Renal cortex interstitium (tissue), 11 donors: ENCODE measurements at regions not wholly inside any gene's neighbourhood (a gene's known extent, or its start where the extent isn't known, plus 50 kb on each side); places are given as distances from the start of the nearest gene placed in this dataset.

Source experiments
- DNase-seq, 11 donors: peaks; one replicate each; pipeline ENCODE4 v3.0.0-alpha.2; 2013; ENCODE audit warnings: low read depth in 9 of 11, low spot score in 4 of 11; ENCODE audit errors: extremely low read depth in 1 of 11

DNA sequence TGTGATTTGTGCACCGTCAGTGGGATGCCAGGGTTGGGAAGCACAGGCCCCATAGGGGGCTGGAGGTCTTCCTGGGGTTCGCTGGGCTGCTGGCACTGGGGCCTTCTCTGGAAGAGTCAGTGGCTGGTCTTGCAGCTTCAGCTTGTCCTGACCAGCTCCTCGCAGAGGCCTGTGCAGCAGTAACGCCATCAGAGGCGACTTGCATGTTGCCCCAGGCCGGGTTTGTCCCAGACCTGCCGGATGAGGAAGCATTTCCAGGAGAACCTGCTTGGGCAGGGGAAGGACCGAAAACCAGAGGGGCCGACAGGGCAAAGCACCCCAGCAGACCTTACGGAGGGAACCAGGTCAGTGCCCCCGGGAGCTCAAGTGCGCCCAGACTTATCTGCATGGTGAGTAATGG lies 54.7 kb upstream of the IRX2 start:
- DNase-seq: no peak

DNA sequence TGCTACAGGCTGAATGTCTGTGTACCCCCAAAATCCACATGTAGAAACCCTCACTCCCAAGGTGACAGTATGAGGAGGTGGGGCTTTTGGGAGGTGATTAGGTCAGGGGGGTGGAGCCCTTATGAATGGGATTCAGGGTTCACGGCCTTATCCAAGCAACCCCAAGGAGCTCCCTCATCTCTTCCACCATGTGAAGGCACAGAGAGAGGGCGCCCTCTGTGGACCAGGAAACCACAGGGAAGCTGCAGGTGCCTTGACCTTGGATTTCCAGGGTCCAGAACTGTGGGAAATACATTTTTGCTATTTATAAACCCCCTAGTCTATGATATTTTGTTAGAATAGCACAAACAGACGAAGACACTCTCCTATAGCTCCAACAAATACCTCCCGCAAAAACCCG lies 53.6 kb upstream of the IRX2 start:
- DNase-seq: no peak

DNA sequence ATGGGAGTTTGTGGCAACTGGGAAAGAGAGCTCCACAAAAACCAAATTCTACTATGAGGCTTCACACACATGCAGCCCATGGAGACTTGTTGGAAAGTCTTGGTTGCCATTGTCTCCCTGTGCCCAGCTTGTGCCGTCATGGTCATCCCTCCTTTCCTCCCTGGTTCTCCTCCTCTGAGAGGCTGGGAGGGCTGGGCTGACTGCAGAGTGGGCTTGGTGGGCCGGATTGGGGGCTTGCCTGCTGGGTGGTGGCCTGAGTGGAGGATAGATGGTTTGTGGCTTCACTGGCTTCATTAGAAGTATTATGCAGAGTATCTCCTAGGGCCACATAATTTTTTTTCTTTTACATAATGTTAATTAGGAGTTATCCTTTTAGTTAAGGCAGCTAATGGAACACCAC lies 52.3 kb upstream of the IRX2 start:
- no peak for DNase-seq

DNA sequence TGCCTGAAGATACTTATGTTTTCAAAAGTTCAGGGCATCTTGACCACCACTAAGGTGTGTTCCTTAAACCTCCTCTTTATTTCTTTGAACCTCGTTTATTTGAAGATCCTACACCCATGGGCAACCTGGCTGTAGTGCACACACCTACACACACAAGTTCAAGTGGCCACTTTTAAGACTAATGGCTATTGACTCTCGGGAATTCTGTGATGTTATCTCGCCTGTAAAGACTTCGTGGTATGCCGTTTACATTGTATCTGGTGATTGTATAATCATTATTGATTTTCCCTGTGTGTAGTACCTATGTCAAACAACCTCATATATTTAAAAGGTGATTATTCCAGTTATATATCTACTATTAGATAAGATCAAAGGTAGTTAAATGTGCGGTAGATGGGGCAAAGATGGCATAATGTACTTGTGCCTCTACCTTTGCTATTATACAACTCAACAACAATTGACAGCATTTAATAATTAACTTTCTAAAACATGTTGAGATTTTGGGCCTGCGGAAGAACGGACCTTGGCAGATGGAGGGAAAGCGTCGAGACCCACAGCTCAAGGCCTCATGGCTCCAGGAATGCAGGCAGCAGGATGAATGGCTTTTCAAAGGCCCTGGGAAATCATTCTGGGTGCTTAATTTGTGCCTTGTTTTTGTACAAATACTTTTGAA lies 51.4 kb upstream of the IRX2 start:
- DNase-seq: no peak

DNA sequence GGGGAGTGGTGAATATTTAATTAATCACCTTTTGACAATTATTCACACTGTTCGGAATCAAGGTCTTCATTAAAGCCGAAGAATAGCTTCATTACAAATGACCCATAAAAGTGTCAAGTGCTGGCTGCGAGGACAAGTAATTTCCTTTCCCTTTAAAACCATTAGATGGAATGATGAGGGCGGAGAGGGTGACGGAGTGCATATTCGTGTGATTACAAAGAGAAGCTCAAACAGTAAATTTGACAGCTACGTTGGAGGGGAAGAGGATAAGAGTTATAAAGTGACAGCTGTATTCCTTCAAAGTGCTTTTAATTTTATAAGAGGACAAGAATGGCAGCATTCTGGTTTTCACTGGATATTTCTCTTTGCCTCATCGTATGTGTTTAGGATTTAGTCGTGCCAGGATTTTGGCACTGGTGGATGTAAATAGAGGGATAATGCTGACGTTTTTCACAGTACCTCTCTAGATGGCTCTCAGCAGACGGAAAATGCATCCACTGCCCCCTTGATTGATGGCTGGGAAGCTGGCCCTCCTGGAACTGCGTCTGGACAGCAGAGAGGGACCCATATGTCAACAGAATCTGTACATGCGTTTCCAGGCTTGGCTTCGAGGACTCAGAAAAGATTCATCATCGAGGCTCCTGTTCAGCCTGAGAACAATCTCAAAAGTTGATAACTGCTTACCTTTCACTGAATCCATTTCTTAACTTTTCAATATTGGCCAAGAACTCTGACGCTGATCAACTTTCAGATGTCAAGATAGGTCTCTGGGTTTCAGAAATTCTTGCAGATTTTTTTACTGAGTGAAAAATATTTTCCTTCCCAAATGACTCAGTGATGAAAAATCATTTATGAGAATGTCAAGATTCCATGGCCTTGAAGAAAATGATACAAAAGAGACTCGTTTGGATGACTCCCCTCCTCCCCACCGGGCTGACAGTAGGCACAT lies 50.4 kb upstream of the IRX2 start:
- DNase-seq: no peak
